Endodermal cell (in vitro differentiated cells): ENCODE measurements at regions not wholly inside any gene's neighbourhood (a gene's known extent, or its start where the extent isn't known, plus 50 kb on each side); places are given as distances from the start of the nearest gene placed in this dataset.
A peak's percentile ranks its signal among the peaks of the same experiment; 100 is the strongest.

Source experiments
- DNase-seq: peaks from one replicate; pipeline ENCODE4 v3.0.0-alpha.2; 2017
- H3K27ac ChIP-seq: 2 replicates; pipeline ENCODE4 v1.5.1; 2013; ENCODE audit warnings: mild to moderate bottlenecking, low read depth, low read length, moderate library complexity
- H3K27me3 ChIP-seq: 2 replicates; pipeline ENCODE4 v1.6.1; 2013; ENCODE audit warnings: mild to moderate bottlenecking, low read length, moderate library complexity; ENCODE audit not compliant: insufficient read depth, control insufficient read depth, poor library complexity, severe bottlenecking
- H3K36me3 ChIP-seq: 2 replicates; pipeline ENCODE4 v1.7.0; 2013; ENCODE audit warnings: mild to moderate bottlenecking, low read length, moderate library complexity; ENCODE audit not compliant: control insufficient read depth, insufficient read depth
- H3K4me1 ChIP-seq: one replicate; pipeline ENCODE4 v1.7.0; 2013; ENCODE audit warnings: low read length; ENCODE audit not compliant: control insufficient read depth, insufficient read depth
- H3K4me3 ChIP-seq: 2 replicates; pipeline ENCODE4 v1.5.1; 2013; ENCODE audit warnings: mild to moderate bottlenecking, low read length, moderate library complexity
- H3K9ac ChIP-seq: 2 replicates; pipeline ENCODE4 v1.6.1; 2013; ENCODE audit warnings: mild to moderate bottlenecking, low read length, moderate library complexity; ENCODE audit not compliant: poor library complexity, severe bottlenecking; ENCODE audit errors: extremely low read depth
- H3K9me3 ChIP-seq: 2 replicates; pipeline ENCODE4 v1.6.1; 2013; ENCODE audit warnings: mild to moderate bottlenecking, low read length, moderate library complexity; ENCODE audit not compliant: control insufficient read depth
- H3K27ac Mint-ChIP-seq: 2 replicates; pipeline ENCODE4 v1.8.0; 2020; ENCODE audit warnings: mixed read lengths
- H3K27me3 Mint-ChIP-seq: 2 replicates; pipeline ENCODE4 v1.8.0; 2021; ENCODE audit warnings: mild to moderate bottlenecking, mixed read lengths; ENCODE audit not compliant: insufficient read depth
- H3K36me3 Mint-ChIP-seq: 2 replicates; pipeline ENCODE4 v1.8.0; 2020; ENCODE audit warnings: low read depth, mixed read lengths
- H3K4me1 Mint-ChIP-seq: 2 replicates; pipeline ENCODE4 v1.8.0; 2020; ENCODE audit warnings: mixed read lengths
- H3K4me3 Mint-ChIP-seq: 2 replicates; pipeline ENCODE4 v1.8.0; 2020; ENCODE audit warnings: mild to moderate bottlenecking, moderate library complexity, mixed read lengths
- H3K9me3 Mint-ChIP-seq: 2 replicates; pipeline ENCODE4 v1.8.0; 2020; ENCODE audit warnings: mild to moderate bottlenecking, mixed read lengths
- WGBS, 2 experiments: methylation state at CpG; one replicate each; pipeline versions ENCODE4 v1.1.5 to v1.1.7; 2013; ENCODE audit warnings: missing lambda C conversion rate in 2 of 2, mixed read lengths in 1 of 2; ENCODE audit not compliant: insufficient coverage in 1 of 2, insufficient read length in 1 of 2; 5-methylcytosine and 5-hydroxymethylcytosine counted together
- TF ChIP-seq, protein P1 (sequence below): fragments of 200-600 bp; sonication (generic); conservative IDR thresholded peaks from 2 replicates; pipeline ENCODE4 v1.5.0; 2021; ENCODE audit warnings: antibody characterized with exemption, mild to moderate bottlenecking

DNA sequence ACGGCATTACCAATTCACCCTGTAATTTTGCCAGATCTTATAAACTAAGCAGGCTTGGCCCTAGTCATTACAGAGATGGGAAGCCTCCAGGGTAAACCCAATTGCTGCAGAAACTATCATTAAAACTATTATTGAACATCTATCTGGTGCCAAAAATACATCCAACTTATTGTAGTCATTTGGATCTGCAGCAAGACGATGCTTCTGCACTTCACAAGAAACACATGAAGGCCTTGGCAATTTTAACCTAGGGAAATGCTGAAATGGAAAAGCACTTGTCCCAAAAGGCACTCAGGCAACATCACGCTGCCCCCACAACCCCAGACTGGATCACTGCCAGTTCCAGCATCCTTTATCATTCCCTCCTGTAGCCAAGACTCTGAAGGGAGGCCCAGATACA lies 85.3 kb upstream of the ACVR2A start:
- DNase-seq = no peak
- Histone ChIP-seq H3K27me3 (no peaks in the 10 kb centered on the region), H3K4me1 (peaks cover 15% of the 10 kb centered on the region), H3K9me3 (peaks cover 15% of the 10 kb centered on the region), H3K36me3 (no peaks in the 10 kb centered on the region), H3K4me3 (no peak overlapping the region), H3K27ac (no peak overlapping the region), H3K9ac (no peak overlapping the region)
- Mint-ChIP-seq H3K9me3 (peaks cover 18% of the 10 kb centered on the region), H3K4me3 (no peak overlapping the region), H3K27me3 (no peaks in the 10 kb centered on the region), H3K4me1 (peaks cover 28% of the 10 kb centered on the region), H3K27ac (no peak overlapping the region), H3K36me3 (no peaks in the 10 kb centered on the region)
- TF ChIP-seq, protein P1, sequence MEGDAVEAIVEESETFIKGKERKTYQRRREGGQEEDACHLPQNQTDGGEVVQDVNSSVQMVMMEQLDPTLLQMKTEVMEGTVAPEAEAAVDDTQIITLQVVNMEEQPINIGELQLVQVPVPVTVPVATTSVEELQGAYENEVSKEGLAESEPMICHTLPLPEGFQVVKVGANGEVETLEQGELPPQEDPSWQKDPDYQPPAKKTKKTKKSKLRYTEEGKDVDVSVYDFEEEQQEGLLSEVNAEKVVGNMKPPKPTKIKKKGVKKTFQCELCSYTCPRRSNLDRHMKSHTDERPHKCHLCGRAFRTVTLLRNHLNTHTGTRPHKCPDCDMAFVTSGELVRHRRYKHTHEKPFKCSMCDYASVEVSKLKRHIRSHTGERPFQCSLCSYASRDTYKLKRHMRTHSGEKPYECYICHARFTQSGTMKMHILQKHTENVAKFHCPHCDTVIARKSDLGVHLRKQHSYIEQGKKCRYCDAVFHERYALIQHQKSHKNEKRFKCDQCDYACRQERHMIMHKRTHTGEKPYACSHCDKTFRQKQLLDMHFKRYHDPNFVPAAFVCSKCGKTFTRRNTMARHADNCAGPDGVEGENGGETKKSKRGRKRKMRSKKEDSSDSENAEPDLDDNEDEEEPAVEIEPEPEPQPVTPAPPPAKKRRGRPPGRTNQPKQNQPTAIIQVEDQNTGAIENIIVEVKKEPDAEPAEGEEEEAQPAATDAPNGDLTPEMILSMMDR = no peak
- WGBS, 2 experiments = 89 to 94% methylated on average over 2 to 3 of the region's 3 CpGs

DNA sequence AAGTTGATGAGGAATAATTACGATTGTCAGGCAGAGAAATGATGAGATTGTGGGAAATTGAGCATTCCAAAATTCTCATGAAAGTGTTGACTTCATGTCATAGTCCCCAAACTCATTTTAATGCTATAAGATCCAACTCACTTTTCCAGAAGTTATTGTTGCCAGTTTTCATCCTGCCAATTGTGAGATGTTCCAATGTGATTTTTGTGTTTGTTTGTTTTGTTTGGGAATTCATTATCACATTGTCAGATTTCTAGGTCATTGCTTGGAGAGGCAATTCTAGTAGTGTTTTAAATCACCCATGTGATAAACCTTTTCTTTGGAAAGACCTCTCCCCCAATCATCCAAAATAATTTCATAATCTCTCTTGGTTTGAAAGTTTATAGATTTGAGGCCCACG lies 86.0 kb upstream of the ACVR2A start:
- Histone ChIP-seq H3K36me3 (no peaks in the 10 kb centered on the region), H3K4me1 (peaks cover 15% of the 10 kb centered on the region), H3K27ac (no peak overlapping the region), H3K4me3 (no peak overlapping the region), H3K9me3 (peaks cover 10% of the 10 kb centered on the region), H3K9ac (no peak overlapping the region), H3K27me3 (no peaks in the 10 kb centered on the region)
- TF ChIP-seq, protein P1 = no peak
- peaks cover 11% of the 10 kb centered on the region for H3K9me3 Mint-ChIP-seq
- H3K36me3 Mint-ChIP-seq = no peaks in the 10 kb centered on the region
- no peak for DNase-seq
- H3K4me3 Mint-ChIP-seq = no peak overlapping the region
- H3K27ac Mint-ChIP-seq = no peak overlapping the region
- WGBS, 2 experiments = 90 to 100% methylated on average over 1 to 2 of the region's 2 CpGs
- peaks cover 28% of the 10 kb centered on the region for H3K4me1 Mint-ChIP-seq
- peaks cover 2% of the 10 kb centered on the region for H3K27me3 Mint-ChIP-seq

DNA sequence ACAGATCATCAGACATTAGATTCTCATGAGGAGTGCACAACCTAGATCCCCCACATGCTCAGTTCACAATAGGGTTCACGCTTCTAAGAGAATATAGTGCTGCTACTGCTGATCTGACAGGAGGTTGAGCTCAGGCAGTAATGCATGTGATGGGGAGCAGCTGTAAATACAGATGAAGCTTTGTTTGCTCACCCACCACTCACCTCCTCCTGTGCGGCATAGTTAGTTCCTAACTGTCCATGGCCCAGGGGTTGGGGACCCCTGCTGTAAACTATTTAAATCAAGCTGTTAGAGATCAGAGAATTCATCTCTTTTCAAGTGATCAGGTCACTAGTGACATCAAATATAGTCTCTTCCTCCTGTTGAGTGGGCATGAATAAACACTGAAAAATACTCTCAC lies 88.8 kb upstream of the ACVR2A start:
- peak; percentile 48 for DNase-seq
- WGBS, 2 experiments = 62% methylated on average over 2 of the region's 2 CpGs; no CpG with 5 or more reads in 1 of the 2 experiments
- Mint-ChIP-seq H3K36me3 (no peaks in the 10 kb centered on the region), H3K4me3 (no peak overlapping the region), H3K4me1 (peaks cover 23% of the 10 kb centered on the region), H3K27ac (no peak overlapping the region), H3K27me3 (peaks cover 4% of the 10 kb centered on the region), H3K9me3 (peaks cover 2% of the 10 kb centered on the region)
- TF ChIP-seq, protein P1 = no peak
- Histone ChIP-seq H3K9ac (no peak overlapping the region), H3K27ac (no peak overlapping the region), H3K36me3 (no peaks in the 10 kb centered on the region), H3K9me3 (no peaks in the 10 kb centered on the region), H3K4me1 (peaks cover 13% of the 10 kb centered on the region), H3K27me3 (no peaks in the 10 kb centered on the region), H3K4me3 (no peak overlapping the region)
